ENCODE measurements at regions not wholly inside any gene's neighbourhood (a gene's known extent, or its start where the extent isn't known, plus 50 kb on each side); places are given as distances from the start of the nearest gene placed in this dataset.

- no peaks in the 10 kb centered on the region for H3K9me2 ChIP-seq (ENCODE audit: insufficient read depth)
- H3K79me2 ChIP-seq (ENCODE audit: insufficient read depth, low read length), result no peaks in the 10 kb centered on the region
- no TSS peak for BruUV-seq (replicated peaks)
- H3K4me2 ChIP-seq (ENCODE audit: low read length), result no peak overlapping the region
- H3K27ac ChIP-seq (ENCODE audit: low read depth, low read length), result no peak overlapping the region
- intact Hi-C loops (cut with micrococcal nuclease), result no loop called here
- ChIA-PET CTCF (no interaction called here), POLR2A (no interaction called here), RAD21 (ENCODE audit: low non-redundant PET in 1 of 2, low total read pairs in 2 of 2, uncharacterized antibody in 2 of 2, unreplicated experiment in 2 of 2) (no interaction called here)
- H3K36me3 ChIP-seq (ENCODE audit: control insufficient read depth in 1 of 2, insufficient read depth in 2 of 2, low read length in 2 of 2), result no peaks in the 10 kb centered on the region
- no peaks in the 10 kb centered on the region; a peak in 1 of 4 replicates for H3K9me3 ChIP-seq (ENCODE audit: control insufficient read depth in 1 of 2, insufficient read depth in 1 of 2, low read depth in 1 of 2, low read length in 2 of 2)
- no peak for ATAC-seq
- no peak overlapping the region for H3K4me3 ChIP-seq (replicated peaks in 1 of 2; ENCODE audit: low read depth in 1 of 2, low read length in 2 of 2)
- H3K9ac ChIP-seq (ENCODE audit: low read length), result no peak overlapping the region
- TF ChIP-seq SIN3A (IDR thresholded peaks at IDR 0.05; ENCODE audit: low read depth) (no peak), ZFX (IDR thresholded peaks at IDR 0.05) (no peak), RAD21 (IDR thresholded peaks at IDR 0.05; ENCODE audit: low read depth) (no peak), POLR2A (IDR thresholded peaks at IDR 0.05; ENCODE audit: borderline replicate concordance, extremely low read depth, insufficient read depth, insufficient read length) (no peak), SP1 (IDR thresholded peaks at IDR 0.05; ENCODE audit: low read depth) (no peak), ZNF274 (IDR thresholded peaks at IDR 0.05; ENCODE audit: low read depth, low read length) (no peak), JUND (IDR thresholded peaks at IDR 0.05) (no peak), EGR1 (IDR thresholded peaks at IDR 0.05; ENCODE audit: low read depth) (no peak), ELF1 (IDR thresholded peaks at IDR 0.05; ENCODE audit: borderline replicate concordance, low read depth) (no peak), TCF7L2 (IDR thresholded peaks at IDR 0.05; ENCODE audit: borderline replicate concordance, extremely low read depth, insufficient read depth, insufficient read length) (no peak), CBX3 (IDR thresholded peaks at IDR 0.05; ENCODE audit: low read depth) (no peak), CTCF (IDR thresholded peaks at IDR 0.05 in 2 of 3, conservative IDR thresholded peaks at IDR 0.05 in 1 of 3; ENCODE audit: borderline replicate concordance in 1 of 3, insufficient read depth in 1 of 3, low read depth in 2 of 3, low read length in 2 of 3) (no peak), POLR2AphosphoS5 (IDR thresholded peaks at IDR 0.05; ENCODE audit: low read depth, low read length) (no peak), CEBPB (IDR thresholded peaks at IDR 0.05; ENCODE audit: low read depth) (no peak)
- TF ChIP-seq, protein P1, sequence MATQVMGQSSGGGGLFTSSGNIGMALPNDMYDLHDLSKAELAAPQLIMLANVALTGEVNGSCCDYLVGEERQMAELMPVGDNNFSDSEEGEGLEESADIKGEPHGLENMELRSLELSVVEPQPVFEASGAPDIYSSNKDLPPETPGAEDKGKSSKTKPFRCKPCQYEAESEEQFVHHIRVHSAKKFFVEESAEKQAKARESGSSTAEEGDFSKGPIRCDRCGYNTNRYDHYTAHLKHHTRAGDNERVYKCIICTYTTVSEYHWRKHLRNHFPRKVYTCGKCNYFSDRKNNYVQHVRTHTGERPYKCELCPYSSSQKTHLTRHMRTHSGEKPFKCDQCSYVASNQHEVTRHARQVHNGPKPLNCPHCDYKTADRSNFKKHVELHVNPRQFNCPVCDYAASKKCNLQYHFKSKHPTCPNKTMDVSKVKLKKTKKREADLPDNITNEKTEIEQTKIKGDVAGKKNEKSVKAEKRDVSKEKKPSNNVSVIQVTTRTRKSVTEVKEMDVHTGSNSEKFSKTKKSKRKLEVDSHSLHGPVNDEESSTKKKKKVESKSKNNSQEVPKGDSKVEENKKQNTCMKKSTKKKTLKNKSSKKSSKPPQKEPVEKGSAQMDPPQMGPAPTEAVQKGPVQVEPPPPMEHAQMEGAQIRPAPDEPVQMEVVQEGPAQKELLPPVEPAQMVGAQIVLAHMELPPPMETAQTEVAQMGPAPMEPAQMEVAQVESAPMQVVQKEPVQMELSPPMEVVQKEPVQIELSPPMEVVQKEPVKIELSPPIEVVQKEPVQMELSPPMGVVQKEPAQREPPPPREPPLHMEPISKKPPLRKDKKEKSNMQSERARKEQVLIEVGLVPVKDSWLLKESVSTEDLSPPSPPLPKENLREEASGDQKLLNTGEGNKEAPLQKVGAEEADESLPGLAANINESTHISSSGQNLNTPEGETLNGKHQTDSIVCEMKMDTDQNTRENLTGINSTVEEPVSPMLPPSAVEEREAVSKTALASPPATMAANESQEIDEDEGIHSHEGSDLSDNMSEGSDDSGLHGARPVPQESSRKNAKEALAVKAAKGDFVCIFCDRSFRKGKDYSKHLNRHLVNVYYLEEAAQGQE (IDR thresholded peaks at IDR 0.05; ENCODE audit: low read depth), result no peak
- TF ChIP-seq, protein P2, sequence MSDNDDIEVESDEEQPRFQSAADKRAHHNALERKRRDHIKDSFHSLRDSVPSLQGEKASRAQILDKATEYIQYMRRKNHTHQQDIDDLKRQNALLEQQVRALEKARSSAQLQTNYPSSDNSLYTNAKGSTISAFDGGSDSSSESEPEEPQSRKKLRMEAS (IDR thresholded peaks at IDR 0.05), result no peak
- no peaks in the 10 kb centered on the region for H4K20me1 ChIP-seq (ENCODE audit: insufficient read depth)
- DNase-seq (ENCODE audit: low read depth, low spot score), result no peak
- no peaks in the 10 kb centered on the region for H3K27me3 ChIP-seq (ENCODE audit: insufficient read depth, low read length)
- no peak overlapping the region for H2AFZ ChIP-seq (ENCODE audit: low read depth, low read length, poor library complexity, severe bottlenecking)
- no peaks in the 10 kb centered on the region for H3K4me1 ChIP-seq (ENCODE audit: control insufficient read depth in 1 of 2, insufficient read depth in 2 of 2, low read length in 2 of 2)
Observed at GRCh38 chr22:48382197-48382596, 1445.5 kb downstream of the BRD1 start.
